NCI-H524 (cell line): ENCODE measurements at regions not wholly inside any gene's neighbourhood (a gene's known extent, or its start where the extent isn't known, plus 50 kb on each side); places are given as distances from the start of the nearest gene placed in this dataset.
A peak's percentile ranks its signal among the peaks of the same experiment; 100 is the strongest.

ENCODE experiments used
- DNase-seq, 2 experiments: peaks; one replicate each; lab custom pipeline; 2025; lab: John Stamatoyannopoulos, UW

- DNase-seq, result no peak
These were observed 111.6 kb downstream of the HTR5A start for GRCh38 chr7:155181768-155182167.

GRCh38 chr7:155182406-155182970 lies 112.4 kb downstream of the HTR5A start:
- DNase-seq, result no peak

- no peak for DNase-seq
These were observed 113.5 kb downstream of the HTR5A start for GRCh38 chr7:155183655-155184054.

GRCh38 chr7:155184923-155185322 lies 112.8 kb upstream of the INSIG1 start:
- no peak for DNase-seq

- no peak for DNase-seq
These were observed 110.5 kb upstream of the INSIG1 start for GRCh38 chr7:155187061-155187785.

- DNase-seq, result no peak
These were observed 109.3 kb upstream of the INSIG1 start for GRCh38 chr7:155188357-155188756.

GRCh38 chr7:155188821-155189581 lies 108.7 kb upstream of the INSIG1 start:
- peak; percentile 32 to 66 for DNase-seq

- DNase-seq, result no peak
These were observed 108.1 kb upstream of the INSIG1 start for GRCh38 chr7:155189590-155189989.

GRCh38 chr7:155190688-155191087 lies 107.0 kb upstream of the INSIG1 start:
- DNase-seq, result peak in 1 of 2 experiments; percentile 14

- no peak for DNase-seq
These were observed 106.5 kb upstream of the INSIG1 start for GRCh38 chr7:155191137-155191536.

- no peak for DNase-seq
These were observed 105.7 kb upstream of the INSIG1 start for GRCh38 chr7:155191901-155192478.

GRCh38 chr7:155192961-155193640 lies 104.6 kb upstream of the INSIG1 start:
- no peak for DNase-seq

GRCh38 chr7:155193716-155194115 lies 104.0 kb upstream of the INSIG1 start:
- no peak for DNase-seq

GRCh38 chr7:155194382-155195140 lies 103.1 kb upstream of the INSIG1 start:
- DNase-seq, result no peak

- no peak for DNase-seq
These were observed 101.6 kb upstream of the INSIG1 start for GRCh38 chr7:155195939-155196523.

- no peak for DNase-seq
These were observed 99.3 kb upstream of the INSIG1 start for GRCh38 chr7:155198196-155198892.

- no peak for DNase-seq
These were observed 98.5 kb upstream of the INSIG1 start for GRCh38 chr7:155198901-155199845.

GRCh38 chr7:155201325-155202087 lies 96.2 kb upstream of the INSIG1 start:
- DNase-seq, result no peak
